ENCODE measurements at regions not wholly inside any gene's neighbourhood (a gene's known extent, or its start where the extent isn't known, plus 50 kb on each side); places are given as distances from the start of the nearest gene placed in this dataset.

DNA sequence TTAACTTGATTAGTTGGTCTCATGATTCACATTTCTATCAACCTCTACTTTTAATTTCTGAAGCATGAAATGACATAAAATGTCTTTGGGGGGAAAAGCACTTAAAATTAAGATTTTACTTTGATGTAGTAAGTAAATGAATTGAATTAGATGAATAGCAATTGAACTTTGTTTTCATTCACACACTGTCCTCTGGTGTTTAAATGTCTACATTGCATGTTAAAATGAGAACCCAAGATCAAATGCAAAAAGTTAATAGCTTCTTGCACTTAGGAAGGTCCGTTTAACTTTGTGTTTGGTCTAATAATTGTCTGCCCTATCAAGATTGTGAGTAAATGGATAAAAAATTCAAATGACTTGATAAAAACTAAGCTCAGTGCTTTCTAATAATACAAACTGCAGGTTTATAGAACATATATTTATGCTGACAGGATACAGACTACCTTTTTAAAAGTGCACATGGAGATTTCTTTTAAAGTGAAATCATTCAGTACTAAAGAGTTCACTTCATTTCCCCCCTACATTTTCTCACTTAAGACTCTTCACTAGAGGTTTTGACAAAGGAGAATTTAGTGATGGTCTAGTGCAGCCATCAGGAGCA, 156.2 kb upstream of the NABP1 start:
- no peaks in the 10 kb centered on the region for H3K36me3 Mint-ChIP-seq (ENCODE audit: low read depth)
- no peaks in the 10 kb centered on the region for H3K4me1 Mint-ChIP-seq (ENCODE audit: low read depth)
- CTCF ChIA-PET = interaction anchor here (0.6 to 3.4 kb wide), 16 partner anchors 9 to 641 kb away, joined by 3 to 32 read pairs (median 4); no protein-coding TSS in a partner anchor
- intact Hi-C loops (cut with micrococcal nuclease) = loop anchor here (1.0 to 5.0 kb wide), 4 partner anchors 277 to 739 kb away; partner anchors contain the start of gene MYO1B
- H3K27ac Mint-ChIP-seq = no peak overlapping the region
- no peak overlapping the region for H3K4me3 Mint-ChIP-seq
- DNase-seq = no peak
- H3K9me3 Mint-ChIP-seq = no peaks in the 10 kb centered on the region
- no peaks in the 10 kb centered on the region for H3K27me3 Mint-ChIP-seq (ENCODE audit: low read depth)

DNA sequence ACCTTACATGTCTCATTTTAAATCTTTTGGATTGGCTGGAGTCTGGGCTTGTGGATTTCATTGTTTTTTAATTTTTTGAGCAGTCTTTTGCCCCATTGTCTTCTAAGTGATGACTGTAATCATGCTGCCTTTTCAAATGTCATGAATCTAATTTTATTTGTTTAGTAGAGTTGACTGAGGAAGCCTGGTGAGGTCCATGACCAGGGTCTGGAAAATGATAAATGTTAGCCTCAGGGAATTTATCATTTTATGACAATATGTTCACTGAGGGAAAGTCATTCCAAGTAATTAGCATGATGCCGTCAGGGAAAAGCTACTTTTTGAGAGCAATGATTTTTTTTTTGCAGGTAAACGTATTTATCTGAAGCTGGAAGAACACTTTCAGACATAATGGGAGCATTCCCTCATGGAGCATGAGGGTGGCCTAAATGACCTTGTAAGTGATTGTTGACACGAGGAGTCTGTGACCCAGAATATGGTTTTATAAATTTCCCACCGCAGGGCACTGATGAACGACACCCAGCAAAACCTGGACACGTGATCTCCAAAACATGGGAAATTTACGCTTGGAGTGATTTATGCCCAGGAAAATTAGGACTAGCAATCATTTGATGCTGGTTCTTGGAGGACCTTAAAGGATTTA, 155.3 kb upstream of the NABP1 start:
- H3K9me3 Mint-ChIP-seq = no peaks in the 10 kb centered on the region
- CTCF ChIA-PET = interaction anchor here (0.6 to 3.4 kb wide), 7 partner anchors 18 to 474 kb away, joined by 3 to 32 read pairs (median 4); no protein-coding TSS in a partner anchor
- DNase-seq = no peak
- no peaks in the 10 kb centered on the region for H3K36me3 Mint-ChIP-seq (ENCODE audit: low read depth)
- H3K27ac Mint-ChIP-seq = no peak overlapping the region
- H3K27me3 Mint-ChIP-seq (ENCODE audit: low read depth) = no peaks in the 10 kb centered on the region
- H3K4me1 Mint-ChIP-seq (ENCODE audit: low read depth) = no peaks in the 10 kb centered on the region
- intact Hi-C loops (cut with micrococcal nuclease) = loop anchor here (5.0 kb wide), 1 partner anchor 740 kb away; no protein-coding TSS in a partner anchor
- H3K4me3 Mint-ChIP-seq = no peak overlapping the region

DNA sequence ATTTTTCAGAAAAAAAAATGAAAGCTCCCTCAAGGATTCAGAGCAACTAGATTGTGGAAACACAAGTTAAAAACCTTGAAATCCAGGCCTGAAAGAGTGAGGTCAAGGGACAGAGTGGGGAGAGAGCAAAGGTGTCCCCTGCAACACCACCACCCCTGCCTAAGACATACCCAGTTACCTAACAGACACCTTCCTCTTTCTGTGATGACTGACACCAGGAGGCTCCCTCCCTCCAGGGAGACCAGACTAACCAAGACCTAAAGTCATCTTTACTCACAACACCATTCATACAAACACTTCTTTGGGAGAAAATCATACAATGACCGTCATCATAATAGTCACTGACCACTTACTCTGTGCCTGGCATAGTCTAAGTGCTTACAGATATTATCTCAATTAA, 151.8 kb upstream of the NABP1 start:
- Mint-ChIP-seq H3K36me3 (ENCODE audit: low read depth) (no peaks in the 10 kb centered on the region), H3K27me3 (ENCODE audit: low read depth) (no peaks in the 10 kb centered on the region), H3K9me3 (no peaks in the 10 kb centered on the region), H3K4me1 (ENCODE audit: low read depth) (peaks cover 3% of the 10 kb centered on the region), H3K27ac (no peak overlapping the region), H3K4me3 (no peak overlapping the region)
- no peak for DNase-seq
- CTCF ChIA-PET = interaction anchor here (2.1 kb wide), 1 partner anchor 14 kb away, joined by 9 read pairs; no protein-coding TSS in a partner anchor
- intact Hi-C loops (cut with micrococcal nuclease) = no loop called here

DNA sequence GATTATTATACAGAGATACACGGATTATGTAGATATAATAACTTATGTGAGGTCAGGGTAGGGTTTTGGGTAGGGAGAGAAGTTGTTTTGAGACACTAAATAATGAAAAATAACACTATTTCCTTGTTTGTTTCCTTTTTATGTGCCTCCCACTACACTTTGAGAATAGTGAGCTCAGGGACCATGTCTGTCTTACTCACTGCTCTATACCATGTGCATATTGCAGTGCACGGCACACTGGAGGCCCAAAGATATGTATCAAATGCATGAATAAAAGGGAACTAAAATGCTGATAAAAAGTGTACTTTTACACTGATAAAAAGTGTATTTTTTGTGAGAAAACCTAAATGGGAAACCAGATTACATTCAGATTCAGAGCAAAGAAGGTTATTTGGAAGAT, 151.4 kb upstream of the NABP1 start:
- intact Hi-C loops (cut with micrococcal nuclease) = no loop called here

DNA sequence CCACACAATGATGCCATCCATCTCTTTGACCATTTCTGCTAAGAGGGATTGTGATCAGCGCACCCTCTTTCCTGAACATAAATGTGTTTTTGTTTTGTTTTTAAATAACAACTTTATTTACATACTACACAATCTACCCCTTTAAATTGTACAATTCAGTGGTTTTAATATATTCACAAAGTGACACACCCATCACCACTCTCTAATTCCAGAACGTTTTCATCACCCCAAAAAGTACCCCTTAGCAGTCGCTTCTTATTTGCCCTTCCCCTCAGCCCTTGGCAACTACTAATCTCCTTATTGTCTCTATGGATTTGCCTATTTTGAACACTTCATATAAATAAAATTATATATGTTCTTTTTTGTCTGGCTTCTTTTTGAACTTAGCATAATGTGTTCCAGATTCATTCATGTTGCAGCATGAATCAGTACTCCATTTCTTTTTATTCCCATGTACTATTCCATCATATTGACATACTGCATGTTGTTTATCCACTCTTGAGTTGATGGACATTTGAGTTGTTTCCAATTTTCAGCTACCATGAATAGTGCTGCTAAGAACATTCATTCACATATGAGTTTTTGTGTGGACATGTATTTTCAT, 150.9 kb upstream of the NABP1 start:
- Mint-ChIP-seq H3K36me3 (ENCODE audit: low read depth) (no peaks in the 10 kb centered on the region), H3K4me1 (ENCODE audit: low read depth) (peaks cover 3% of the 10 kb centered on the region), H3K9me3 (no peaks in the 10 kb centered on the region), H3K4me3 (no peak overlapping the region), H3K27me3 (ENCODE audit: low read depth) (no peaks in the 10 kb centered on the region), H3K27ac (no peak overlapping the region)
- intact Hi-C loops (cut with micrococcal nuclease) = no loop called here
- CTCF ChIA-PET = no interaction called here
- no peak for DNase-seq

More for the DNA sequence above, 151.4 kb upstream of the NABP1 start:
- CTCF ChIA-PET = interaction anchor here (2.1 kb wide), 1 partner anchor 13 kb away, joined by 9 read pairs; no protein-coding TSS in a partner anchor
- Mint-ChIP-seq H3K27me3 (ENCODE audit: low read depth) (no peaks in the 10 kb centered on the region), H3K36me3 (ENCODE audit: low read depth) (no peaks in the 10 kb centered on the region), H3K4me3 (no peak overlapping the region), H3K4me1 (ENCODE audit: low read depth) (peaks cover 3% of the 10 kb centered on the region), H3K9me3 (no peaks in the 10 kb centered on the region), H3K27ac (no peak overlapping the region)
- no peak for DNase-seq

DNA sequence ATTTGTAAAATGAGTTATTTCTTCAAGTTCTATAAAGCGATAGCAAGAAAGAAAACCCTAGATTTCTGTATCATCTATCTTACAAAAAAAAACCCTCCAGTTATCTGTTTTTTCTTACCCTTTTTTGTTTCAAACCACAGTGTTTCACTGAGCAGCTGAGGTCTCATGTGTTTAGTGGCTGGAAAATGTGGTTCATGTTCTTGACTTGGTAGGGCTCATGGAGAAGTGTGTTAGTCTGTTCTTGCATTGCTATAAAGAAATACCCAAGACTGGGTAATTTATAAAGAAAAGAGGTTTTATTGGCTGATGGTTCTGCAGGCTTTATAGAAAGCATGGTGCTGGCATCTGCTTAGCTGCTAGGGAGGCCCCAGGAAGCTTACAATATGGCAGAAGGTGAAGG, 147.3 kb upstream of the NABP1 start:
- H3K4me1 Mint-ChIP-seq (ENCODE audit: low read depth) = peaks cover 3% of the 10 kb centered on the region
- H3K27ac Mint-ChIP-seq = no peak overlapping the region
- CTCF ChIA-PET = interaction anchor here (0.6 to 1.5 kb wide), 4 partner anchors 24 to 569 kb away, joined by 3 to 5 read pairs (median 4); no protein-coding TSS in a partner anchor
- H3K4me3 Mint-ChIP-seq = no peak overlapping the region
- intact Hi-C loops (cut with micrococcal nuclease) = no loop called here
- no peak for DNase-seq
- no peaks in the 10 kb centered on the region for H3K27me3 Mint-ChIP-seq (ENCODE audit: low read depth)
- no peaks in the 10 kb centered on the region for H3K36me3 Mint-ChIP-seq (ENCODE audit: low read depth)
- H3K9me3 Mint-ChIP-seq = no peaks in the 10 kb centered on the region

DNA sequence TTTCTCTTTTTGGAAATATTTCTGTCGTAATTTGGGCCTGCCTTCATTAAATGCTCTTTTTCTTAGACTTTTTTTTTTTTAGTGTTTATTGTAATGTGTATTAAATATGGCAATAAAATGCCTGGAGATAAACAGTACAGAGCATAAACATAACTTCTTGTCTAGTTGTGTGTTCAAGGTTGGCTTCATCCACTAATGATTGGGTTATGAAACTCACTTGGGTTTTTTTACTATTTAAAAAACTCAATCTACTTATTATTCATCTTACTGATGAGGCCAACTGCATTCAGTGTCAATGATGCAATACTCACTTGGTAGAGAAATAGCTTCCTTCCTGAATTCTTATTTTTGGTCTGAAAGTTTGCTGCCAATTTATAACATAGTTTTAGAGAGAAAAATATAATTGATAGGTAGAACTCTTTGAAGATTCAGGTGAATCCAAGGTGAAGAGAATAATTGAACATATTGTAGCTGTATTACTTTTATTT, 144.2 kb upstream of the NABP1 start:
- Mint-ChIP-seq H3K4me1 (ENCODE audit: low read depth) (peaks cover 3% of the 10 kb centered on the region), H3K9me3 (no peaks in the 10 kb centered on the region), H3K4me3 (no peak overlapping the region), H3K27me3 (ENCODE audit: low read depth) (no peaks in the 10 kb centered on the region), H3K36me3 (ENCODE audit: low read depth) (no peaks in the 10 kb centered on the region), H3K27ac (no peak overlapping the region)
- intact Hi-C loops (cut with micrococcal nuclease) = no loop called here
- CTCF ChIA-PET = interaction anchor here (0.5 kb wide), 1 partner anchor 357 kb away, joined by 3 read pairs; no protein-coding TSS in a partner anchor
- no peak for DNase-seq

DNA sequence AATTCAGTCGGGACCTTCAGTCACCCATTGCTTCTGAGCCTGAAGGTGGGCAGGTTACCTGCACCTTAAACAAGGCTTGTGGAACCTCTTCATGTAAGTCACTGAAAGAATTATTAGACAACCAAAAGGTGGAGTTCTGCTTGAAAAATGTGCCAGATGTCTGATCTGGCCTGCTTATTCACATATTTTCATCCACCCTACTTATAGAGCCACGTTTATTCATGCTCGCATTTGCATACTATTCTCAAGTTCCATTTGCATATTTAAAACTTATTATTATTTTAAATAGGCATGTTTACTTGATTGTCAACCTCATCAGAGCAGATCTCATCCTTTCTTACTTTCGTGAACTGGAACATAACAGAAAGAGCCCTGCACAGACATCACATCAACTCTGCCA, 140.0 kb upstream of the NABP1 start:
- Mint-ChIP-seq H3K36me3 (ENCODE audit: low read depth) (no peaks in the 10 kb centered on the region), H3K4me3 (no peak overlapping the region), H3K4me1 (ENCODE audit: low read depth) (no peaks in the 10 kb centered on the region), H3K27ac (no peak overlapping the region), H3K27me3 (ENCODE audit: low read depth) (no peaks in the 10 kb centered on the region), H3K9me3 (no peaks in the 10 kb centered on the region)
- no peak for DNase-seq
- intact Hi-C loops (cut with micrococcal nuclease) = no loop called here
- CTCF ChIA-PET = interaction anchor here (0.8 to 2.0 kb wide), 5 partner anchors 9 to 373 kb away, joined by 3 to 8 read pairs (median 4); no protein-coding TSS in a partner anchor

DNA sequence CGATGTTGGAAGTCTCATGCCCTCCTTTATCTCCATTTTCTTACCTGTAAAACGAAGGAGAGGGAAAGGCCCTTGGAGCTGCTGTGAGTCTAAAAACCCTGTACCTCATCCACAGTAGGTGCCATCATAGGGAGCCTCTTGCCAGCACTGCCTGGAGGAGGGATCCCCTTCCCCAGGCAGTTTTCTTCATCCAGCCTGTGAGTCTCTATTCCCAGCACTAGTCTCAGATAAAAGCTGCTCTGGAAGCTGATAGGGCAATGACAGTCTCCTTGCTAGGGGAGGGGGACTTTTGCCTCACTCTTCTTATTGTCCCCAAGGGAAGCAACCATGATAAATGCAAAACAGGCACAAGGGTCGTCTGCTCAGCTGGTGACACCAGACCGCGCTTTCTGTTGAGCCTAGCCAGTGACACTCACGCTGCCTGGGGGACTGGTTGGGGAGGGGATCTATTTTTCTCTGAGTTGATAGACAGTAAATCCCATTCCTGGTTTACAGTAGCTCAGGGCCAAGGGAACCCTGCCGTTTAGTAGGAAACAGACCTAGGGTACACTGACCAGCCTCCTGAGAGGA, 139.5 kb upstream of the NABP1 start:
- no peaks in the 10 kb centered on the region for H3K4me1 Mint-ChIP-seq (ENCODE audit: low read depth)
- intact Hi-C loops (cut with micrococcal nuclease) = no loop called here
- no peaks in the 10 kb centered on the region for H3K27me3 Mint-ChIP-seq (ENCODE audit: low read depth)
- no peaks in the 10 kb centered on the region for H3K9me3 Mint-ChIP-seq
- CTCF ChIA-PET = interaction anchor here (0.6 to 2.0 kb wide), 25 partner anchors 9 to 624 kb away, joined by 3 to 16 read pairs (median 4); no protein-coding TSS in a partner anchor
- H3K36me3 Mint-ChIP-seq (ENCODE audit: low read depth) = no peaks in the 10 kb centered on the region
- H3K4me3 Mint-ChIP-seq = no peak overlapping the region
- DNase-seq = no peak
- no peak overlapping the region for H3K27ac Mint-ChIP-seq

DNA sequence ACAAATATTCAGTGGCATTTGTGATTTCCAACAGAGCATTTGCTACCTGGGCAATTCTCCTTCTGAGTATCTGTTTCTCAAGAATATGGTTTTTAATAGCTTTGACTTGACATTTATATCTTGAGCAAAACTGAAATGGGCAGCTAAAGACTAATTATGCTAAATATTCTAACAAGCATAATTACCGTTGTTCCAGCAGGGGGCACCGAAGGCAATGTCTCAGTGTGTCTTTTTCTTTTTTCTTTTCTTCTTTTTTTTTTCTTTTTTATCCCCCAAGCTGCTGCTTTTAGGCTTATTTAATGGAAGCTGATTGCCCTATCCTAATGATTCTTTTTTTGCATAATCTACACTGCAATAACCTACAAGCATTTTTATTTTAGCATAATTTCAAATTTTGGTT, 138.9 kb upstream of the NABP1 start:
- Mint-ChIP-seq H3K36me3 (ENCODE audit: low read depth) (no peaks in the 10 kb centered on the region), H3K4me3 (no peak overlapping the region), H3K27me3 (ENCODE audit: low read depth) (no peaks in the 10 kb centered on the region), H3K4me1 (ENCODE audit: low read depth) (no peaks in the 10 kb centered on the region), H3K9me3 (no peaks in the 10 kb centered on the region), H3K27ac (no peak overlapping the region)
- DNase-seq = peak; percentile 66
- CTCF ChIA-PET = interaction anchor here (0.6 to 2.2 kb wide), 31 partner anchors 10 to 623 kb away, joined by 3 to 16 read pairs (median 4); no protein-coding TSS in a partner anchor
- intact Hi-C loops (cut with micrococcal nuclease) = no loop called here

DNA sequence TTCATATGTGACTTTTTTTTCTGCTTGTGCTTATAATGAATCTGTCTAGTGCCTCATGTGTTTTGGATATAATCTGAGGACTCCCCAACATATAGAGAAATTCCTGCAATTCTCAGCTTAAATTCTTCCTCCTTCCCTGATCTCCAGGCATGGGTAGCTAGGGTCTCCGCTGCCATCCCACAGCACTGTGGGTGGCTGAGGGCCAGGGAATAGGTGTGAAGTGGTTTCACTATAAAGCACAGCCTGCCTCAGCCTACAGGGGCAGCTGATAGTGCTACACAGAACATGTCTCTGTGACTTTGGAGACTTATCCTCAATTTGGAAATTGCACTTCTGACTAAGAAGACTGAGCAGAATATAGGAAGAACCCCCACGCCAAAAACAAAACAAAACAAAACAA, 137.3 kb upstream of the NABP1 start:
- CTCF ChIA-PET = interaction anchor here (0.9 to 2.2 kb wide), 5 partner anchors 15 to 321 kb away, joined by 3 to 9 read pairs (median 4); no protein-coding TSS in a partner anchor
- no peaks in the 10 kb centered on the region for H3K36me3 Mint-ChIP-seq (ENCODE audit: low read depth)
- no peak overlapping the region for H3K4me3 Mint-ChIP-seq
- DNase-seq = no peak
- H3K27ac Mint-ChIP-seq = no peak overlapping the region
- peaks cover 5% of the 10 kb centered on the region for H3K9me3 Mint-ChIP-seq
- no peaks in the 10 kb centered on the region for H3K4me1 Mint-ChIP-seq (ENCODE audit: low read depth)
- intact Hi-C loops (cut with micrococcal nuclease) = no loop called here
- no peaks in the 10 kb centered on the region for H3K27me3 Mint-ChIP-seq (ENCODE audit: low read depth)

DNA sequence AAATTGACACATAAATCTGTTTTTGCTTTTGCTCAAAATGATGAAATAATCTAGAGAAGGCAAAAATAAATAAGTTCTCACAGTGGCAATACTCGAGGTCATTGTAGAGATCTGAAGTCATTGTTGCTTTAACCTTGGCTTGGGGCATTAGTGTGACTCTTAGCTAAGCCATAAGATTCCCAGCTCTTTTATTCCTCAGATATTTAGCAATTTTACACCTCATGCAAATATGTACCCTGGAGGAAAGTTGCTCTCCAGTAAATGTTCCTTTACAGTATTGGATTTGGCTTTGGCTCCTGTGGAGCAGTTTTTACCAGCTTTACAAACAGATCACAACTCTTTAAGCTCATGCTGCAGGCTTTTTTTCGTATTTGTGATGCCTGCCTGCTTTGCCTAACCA, 134.2 kb upstream of the NABP1 start:
- CTCF ChIA-PET = interaction anchor here (0.6 to 1.3 kb wide), 2 partner anchors 167 to 376 kb away, joined by 3 to 4 read pairs; no protein-coding TSS in a partner anchor
- H3K4me1 Mint-ChIP-seq (ENCODE audit: low read depth) = no peaks in the 10 kb centered on the region
- H3K36me3 Mint-ChIP-seq (ENCODE audit: low read depth) = no peaks in the 10 kb centered on the region
- peaks cover 5% of the 10 kb centered on the region for H3K9me3 Mint-ChIP-seq
- no peaks in the 10 kb centered on the region for H3K27me3 Mint-ChIP-seq (ENCODE audit: low read depth)
- H3K27ac Mint-ChIP-seq = no peak overlapping the region
- intact Hi-C loops (cut with micrococcal nuclease) = no loop called here
- H3K4me3 Mint-ChIP-seq = no peak overlapping the region
- DNase-seq = no peak
